H1 (cell line): ENCODE measurements at regions not wholly inside any gene's neighbourhood (a gene's known extent, or its start where the extent isn't known, plus 50 kb on each side); places are given as distances from the start of the nearest gene placed in this dataset.

Experiments
- CTCF ChIA-PET: fragments of 300-600 bp; sonication (Branson Sonifier 250); formaldehyde crosslinking; loops from one replicate; lab custom pipeline; 2021; ENCODE audit not compliant: partially characterized antibody; lab: Charles Lee
- POLR2A ChIA-PET: fragments of 300-600 bp; sonication (Branson Sonifier 250); formaldehyde crosslinking; loops from one replicate; lab custom pipeline; 2021; ENCODE audit warnings: inconsistent platforms; ENCODE audit not compliant: partially characterized antibody; lab: Charles Lee
- DNase-seq, 2 experiments: peaks; one replicate each; pipeline versions ENCODE4 v3.0.0 to v3.0.0-alpha.2; 2010 to 2022; ENCODE audit warnings: low spot score in 2 of 2, low read depth in 1 of 2, mixed read lengths in 1 of 2
- FAIRE-seq: peaks from 2 replicates; lab custom pipeline; 2011; peaks lifted over from hg19 to GRCh38; lab: Jason Lieb, UNC
- H2AFZ ChIP-seq: 2 replicates; pipeline ENCODE4 v1.8.1; 2012; ENCODE audit warnings: low read length, inconsistent platforms
- H2AK5ac ChIP-seq: 2 replicates; pipeline ENCODE4 v1.6.1; 2013; ENCODE audit warnings: low read depth, low read length
- H2BK120ac ChIP-seq: replicated peaks from 2 replicates; pipeline ENCODE3; 2013; ENCODE audit warnings: low read depth, low read length, inconsistent platforms
- H2BK12ac ChIP-seq: 2 replicates; pipeline ENCODE4 v1.6.1; 2013; ENCODE audit warnings: low read depth, low read length
- H2BK15ac ChIP-seq: 2 replicates; pipeline ENCODE4 v1.6.1; 2013; ENCODE audit warnings: low read length
- H2BK20ac ChIP-seq: 2 replicates; pipeline ENCODE4 v1.6.1; 2013; ENCODE audit warnings: low read length
- H2BK5ac ChIP-seq: 2 replicates; pipeline ENCODE4 v1.6.1; 2013; ENCODE audit warnings: low read depth, low read length
- H3K14ac ChIP-seq: 2 replicates; pipeline ENCODE4 v1.6.1; 2013; ENCODE audit warnings: inconsistent platforms; ENCODE audit not compliant: insufficient read length
- H3K18ac ChIP-seq: 2 replicates; pipeline ENCODE4 v1.6.1; 2013; ENCODE audit warnings: low read length; ENCODE audit errors: extremely low read depth
- H3K23ac ChIP-seq: 2 replicates; pipeline ENCODE4 v1.6.1; 2013; ENCODE audit warnings: inconsistent platforms; ENCODE audit not compliant: insufficient read length
- H3K23me2 ChIP-seq: 2 replicates; pipeline ENCODE4 v1.6.1; 2013; ENCODE audit warnings: low read depth, low read length
- H3K27ac ChIP-seq: 2 replicates; pipeline ENCODE4 v1.6.1; 2011; ENCODE audit warnings: low read depth, low read length, inconsistent platforms
- H3K27me3 ChIP-seq, 4 experiments: replicated peaks in 1 of 4; 1 replicate in 1 of 4; 2 replicates in 3 of 4; pipeline versions ENCODE4 v1.6.1 to v1.8.1; 2011 to 2013; ENCODE audit warnings: low read length in 3 of 4, mild to moderate bottlenecking in 3 of 4, inconsistent platforms in 2 of 4, mixed read lengths in 2 of 4, moderate library complexity in 1 of 4; ENCODE audit not compliant: control insufficient read depth in 3 of 4, insufficient read depth in 3 of 4; ENCODE audit errors: extremely low read depth in 1 of 4
- H3K36me3 ChIP-seq, 4 experiments: 2 replicates each; pipeline versions ENCODE4 v1.6.1 to v1.8.1; 2011 to 2013; ENCODE audit warnings: mild to moderate bottlenecking in 4 of 4, low read length in 3 of 4, moderate library complexity in 2 of 4, control low read depth in 1 of 4, inconsistent platforms in 1 of 4; ENCODE audit not compliant: insufficient read depth in 4 of 4, control insufficient read depth in 2 of 4
- H3K4ac ChIP-seq: replicated peaks from 2 replicates; pipeline ENCODE3; 2013; ENCODE audit warnings: low read length, low read depth, mixed read lengths, inconsistent platforms; ENCODE audit not compliant: insufficient read length
- H3K4me1 ChIP-seq, 4 experiments: replicated peaks in 1 of 4; 1 replicate in 1 of 4; 2 replicates in 3 of 4; pipeline versions ENCODE4 v1.6.1 to v1.8.1; 2011 to 2013; ENCODE audit warnings: low read length in 3 of 4, inconsistent platforms in 2 of 4, mixed read lengths in 1 of 4; ENCODE audit not compliant: insufficient read depth in 4 of 4, control insufficient read depth in 3 of 4
- H3K4me2 ChIP-seq, 2 experiments: 2 replicates each; pipeline versions ENCODE4 v1.6.1 to v1.8.1; 2011 to 2013; ENCODE audit warnings: low read depth in 2 of 2, low read length in 2 of 2, control low read depth in 1 of 2, inconsistent platforms in 1 of 2, mild to moderate bottlenecking in 1 of 2; ENCODE audit not compliant: insufficient read depth in 1 of 2
- H3K4me3 ChIP-seq, 4 experiments: fragments of 200-600, 300-600 bp in 1 of 4; sonication (generic), shearing (Covaris generic), sonication (Bioruptor Twin) in 1 of 4; 2 replicates each; pipeline versions ENCODE4 v1.5.1 to v1.8.1; 2011 to 2016; ENCODE audit warnings: low read length in 4 of 4, low read depth in 3 of 4, control low read depth in 2 of 4, inconsistent platforms in 2 of 4, mild to moderate bottlenecking in 2 of 4, mixed read lengths in 1 of 4, moderate library complexity in 1 of 4; ENCODE audit not compliant: insufficient read depth in 2 of 4; ENCODE audit errors: extremely low read depth in 1 of 4
- H3K56ac ChIP-seq: replicated peaks from 2 replicates; pipeline ENCODE3; 2013; ENCODE audit warnings: low read depth, mild to moderate bottlenecking, mixed read lengths, low read length, inconsistent platforms; ENCODE audit not compliant: insufficient read length
- H3K79me1 ChIP-seq: 2 replicates; pipeline ENCODE4 v1.6.1; 2013; ENCODE audit warnings: low read depth, low read length, control low read depth
- H3K79me2 ChIP-seq, 2 experiments: 2 replicates each; pipeline versions ENCODE4 v1.6.1 to v1.8.1; 2012 to 2013; ENCODE audit warnings: low read length in 2 of 2, mild to moderate bottlenecking in 2 of 2, inconsistent platforms in 1 of 2; ENCODE audit not compliant: insufficient read depth in 2 of 2, control insufficient read depth in 1 of 2
- H3K9ac ChIP-seq, 4 experiments: replicated peaks in 1 of 4; 1 replicate in 1 of 4; 2 replicates in 3 of 4; pipeline versions ENCODE4 v1.6.1 to v1.8.1; 2011 to 2013; ENCODE audit warnings: low read depth in 3 of 4, low read length in 3 of 4, control low read depth in 2 of 4, mild to moderate bottlenecking in 2 of 4, moderate library complexity in 2 of 4, inconsistent platforms in 1 of 4; ENCODE audit errors: extremely low read depth in 1 of 4
- H3K9me3 ChIP-seq, 2 experiments: 2 replicates each; pipeline versions ENCODE4 v1.6.1 to v1.8.1; 2012 to 2013; ENCODE audit warnings: mild to moderate bottlenecking in 2 of 2, moderate library complexity in 2 of 2, control low read depth in 1 of 2, inconsistent platforms in 1 of 2, low read depth in 1 of 2, low read length in 1 of 2, mixed read lengths in 1 of 2; ENCODE audit not compliant: insufficient read depth in 2 of 2
- H4K20me1 ChIP-seq, 2 experiments: replicated peaks in 1 of 2; 2 replicates each; pipeline versions ENCODE3 to v1.8.1; 2011 to 2013; ENCODE audit warnings: inconsistent platforms in 2 of 2, low read length in 2 of 2, mild to moderate bottlenecking in 1 of 2; ENCODE audit not compliant: insufficient read depth in 2 of 2, control insufficient read depth in 1 of 2
- H4K5ac ChIP-seq: 2 replicates; pipeline ENCODE4 v1.6.1; 2013; ENCODE audit warnings: low read length, low read depth, mixed read lengths, inconsistent platforms; ENCODE audit not compliant: insufficient read length
- H4K8ac ChIP-seq: 2 replicates; pipeline ENCODE4 v1.8.0; 2013; ENCODE audit warnings: mild to moderate bottlenecking, moderate library complexity, low read length, inconsistent platforms; ENCODE audit not compliant: insufficient read depth; ENCODE audit errors: extremely low read depth
- H4K91ac ChIP-seq: replicated peaks from 2 replicates; pipeline ENCODE3; 2013; ENCODE audit warnings: low read length, mixed read lengths, inconsistent platforms; ENCODE audit not compliant: insufficient read length
- RAD21 ChIP-seq, 2 experiments: IDR thresholded peaks in 1 of 2; conservative IDR thresholded peaks in 1 of 2; 2 replicates each; pipeline ENCODE4 v1.6.1; 2011; ENCODE audit warnings: low read depth in 2 of 2, low read length in 2 of 2, improper control_type of control experiment in 1 of 2, inconsistent platforms in 1 of 2, mild to moderate bottlenecking in 1 of 2, moderate library complexity in 1 of 2
- TBP ChIP-seq: IDR thresholded peaks from 2 replicates; pipeline ENCODE4 v1.6.1; 2011; ENCODE audit warnings: low read depth, low read length, improper control_type of control experiment
- WGBS, 2 experiments: shearing (Covaris generic) in 1 of 2; methylation state at CpG; one replicate each; pipeline versions ENCODE4 v1.1.6 to v1.1.7; 2013 to 2015; ENCODE audit warnings: low lambda C conversion rate in 2 of 2, mixed read lengths in 2 of 2, inconsistent platforms in 1 of 2, low coverage in 1 of 2, missing lambda C conversion rate in 1 of 2; ENCODE audit not compliant: insufficient replicate concordance in 2 of 2, insufficient coverage in 1 of 2, insufficient read length in 1 of 2; ENCODE audit errors: extremely low coverage in 1 of 2, missing lambda C conversion rate in 1 of 2; 5-methylcytosine and 5-hydroxymethylcytosine counted together

DNA sequence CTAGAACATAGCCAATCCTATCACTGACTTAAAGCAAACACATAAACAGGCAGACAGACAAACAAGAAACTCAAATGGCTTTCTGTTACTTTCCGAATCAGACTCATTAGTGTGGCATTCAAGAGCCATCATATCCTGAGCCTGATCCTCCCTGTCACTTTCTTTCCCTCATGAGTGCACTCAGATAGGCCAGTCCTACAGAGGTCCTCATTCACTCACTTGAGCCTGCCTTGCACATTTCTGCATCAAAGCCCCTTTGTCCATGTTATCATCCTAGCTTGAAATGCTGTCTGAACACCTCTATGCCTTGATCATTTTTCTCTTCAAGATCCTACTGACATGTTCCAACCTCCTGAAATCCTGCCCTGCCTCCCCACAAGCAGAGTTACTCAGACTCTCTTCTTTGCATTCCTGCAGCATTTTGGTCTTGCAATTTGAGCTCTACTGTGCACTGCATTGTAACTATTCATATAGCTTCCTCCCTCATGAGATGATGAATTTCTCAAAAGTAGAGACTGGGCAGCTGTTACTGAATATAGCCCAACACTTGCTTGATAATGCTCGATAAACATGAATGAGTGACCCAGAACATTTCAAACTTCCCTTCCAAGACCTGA, 126.9 kb downstream of the PALM2AKAP2 start:
- Histone ChIP-seq H3K27ac (no peak overlapping the region), H3K79me1 (peaks cover 2% of the 10 kb centered on the region; the same call in 1 of the 2 replicates), H3K23ac (no peak overlapping the region), H2BK20ac (no peak overlapping the region), H3K18ac (no peak overlapping the region), H3K4ac (no peak overlapping the region), H2BK15ac (0 out of 2 replicates have a peak overlapping the region, but pooled peaks have one; percentile 47), H3K9me3 (no peaks in the 10 kb centered on the region), H4K8ac (no peak overlapping the region), H3K23me2 (no peaks in the 10 kb centered on the region), H3K9ac (no peak overlapping the region), H2BK120ac (no peak overlapping the region), H2BK12ac (no peak overlapping the region), H3K4me2 (no peak overlapping the region), H3K4me3 (no peak overlapping the region), H2AK5ac (no peak overlapping the region), H4K91ac (no peak overlapping the region), H3K14ac (no peak overlapping the region), H3K4me1 (peaks cover 0 to 7% (median 3%) of the 10 kb centered on the region in 4 experiments; a peak in 4 of 7 replicates), H3K79me2 (no peaks in the 10 kb centered on the region), H4K5ac (no peak overlapping the region), H2BK5ac (no peak overlapping the region)
- FAIRE-seq: no peak
- WGBS, 2 experiments: 92% methylated on average over 2 of the region's 2 CpGs; no CpG with 5 or more reads in 1 of the 2 experiments
- CTCF ChIA-PET: interaction anchor here (0.5 to 8.4 kb wide), 23 partner anchors 8 to 276 kb away, joined by 3 to 127 read pairs (median 3); no protein-coding TSS in a partner anchor
- POLR2A ChIA-PET: interaction anchor here (1.0 kb wide), 1 partner anchor 8 kb away, joined by 3 read pairs; no protein-coding TSS in a partner anchor
- no peak for TF ChIP-seq TBP
- 0 out of 4 replicates have a peak, but pooled peaks of 1 of the 2 experiments have one; percentile 6 for TF ChIP-seq RAD21 (IDR thresholded peaks at IDR 0.05 in 1 of 2, conservative IDR thresholded peaks at IDR 0.05 in 1 of 2; ENCODE audit: low read depth in 2 of 2, low read length in 2 of 2)
- TF ChIP-seq, all 59 proteins: peak for 1
- H3K27me3 ChIP-seq: no peaks in the 10 kb centered on the region
- H2AFZ ChIP-seq: no peak overlapping the region
- no peaks in the 10 kb centered on the region for H3K36me3 ChIP-seq
- H4K20me1 ChIP-seq: no peaks in the 10 kb centered on the region
- H3K56ac ChIP-seq: no peak overlapping the region
- DNase-seq: no peak
